ENCODE measurements at regions not wholly inside any gene's neighbourhood (a gene's known extent, or its start where the extent isn't known, plus 50 kb on each side); places are given as distances from the start of the nearest gene placed in this dataset.

GRCh38 chr16:55249361-55249760 lies 74.6 kb upstream of the IRX6 start (continued):
- TF ChIP-seq ZNF462 (CRISPR knock-in tag; IDR thresholded peaks at IDR 0.05) (no peak), EZH2phosphoT487 (IDR thresholded peaks at IDR 0.05; ENCODE audit: unreplicated experiment) (no peak), ZNF331 (CRISPR knock-in tag; IDR thresholded peaks at IDR 0.05; ENCODE audit: low read depth) (no peak), NANOG (IDR thresholded peaks at IDR 0.05; ENCODE audit: borderline replicate concordance) (no peak), POLR2AphosphoS5 (IDR thresholded peaks at IDR 0.05; ENCODE audit: low read depth) (no peak), CREB1 (CRISPR knock-in tag; IDR thresholded peaks at IDR 0.05; ENCODE audit: low read depth) (no peak), JUNB (IDR thresholded peaks at IDR 0.05; ENCODE audit: unreplicated experiment) (no peak), ETS1 (IDR thresholded peaks at IDR 0.05) (no peak)

GRCh38 chr16:55249936-55250335 lies 74.1 kb upstream of the IRX6 start:
- 0 out of 2 replicates have a peak, but pooled peaks cover 5% of the 10 kb centered on the region for H3K9me2 ChIP-seq (ENCODE audit: insufficient read depth)
- no peak overlapping the region for H2AFZ ChIP-seq
- no peak for DNase-seq (ENCODE audit: low spot score)
- no peak for ATAC-seq
- no peaks in the 10 kb centered on the region for H4K20me1 ChIP-seq (replicated peaks; ENCODE audit: insufficient read depth)
- no peak overlapping the region for H3K4me3 ChIP-seq
- Mint-ChIP-seq H3K27ac (no peak overlapping the region), H3K36me3 (ENCODE audit: low read depth) (no peaks in the 10 kb centered on the region; the same call in 2 of the 3 replicates), H3K4me1 (peaks cover 14% of the 10 kb centered on the region; the same call in 2 of the 3 replicates), H3K4me3 (no peak overlapping the region), H3K9me3 (no peaks in the 10 kb centered on the region; the same call in 1 of the 3 replicates), H3K27me3 (ENCODE audit: insufficient read depth, low read depth, poor library complexity) (peaks cover 6% of the 10 kb centered on the region)
- peaks cover 12% of the 10 kb centered on the region; the same call in 1 of the 2 replicates for H3K4me1 ChIP-seq (ENCODE audit: insufficient read depth)
- no peaks in the 10 kb centered on the region for H3K79me2 ChIP-seq (replicated peaks; ENCODE audit: insufficient read depth)
- no peaks in the 10 kb centered on the region for H3F3A ChIP-seq (replicated peaks; ENCODE audit: low read depth)
- no peak overlapping the region for H3K27ac ChIP-seq (ENCODE audit: low read depth)
- no peaks in the 10 kb centered on the region for H3K36me3 ChIP-seq (ENCODE audit: insufficient read depth)
- H3K4me2 ChIP-seq, result peak overlapping the region; percentile 35; the same call in 1 of the 2 replicates
- no peaks in the 10 kb centered on the region for H3K27me3 ChIP-seq (ENCODE audit: insufficient read depth)
- no peak for TF ChIP-seq ETS1 (IDR thresholded peaks at IDR 0.05)
- TF ChIP-seq REST (IDR thresholded peaks at IDR 0.05; ENCODE audit: unreplicated experiment), result no peak
- no peak for TF ChIP-seq ZNF114 (CRISPR knock-in tag; IDR thresholded peaks at IDR 0.05)
- TF ChIP-seq POLR2AphosphoS5 (IDR thresholded peaks at IDR 0.05; ENCODE audit: low read depth), result no peak
- no peak for TF ChIP-seq EZH2 (IDR thresholded peaks at IDR 0.05; ENCODE audit: low read depth, unreplicated experiment)
- TF ChIP-seq JUNB (IDR thresholded peaks at IDR 0.05; ENCODE audit: unreplicated experiment), result no peak
